ENCODE measurements at regions not wholly inside any gene's neighbourhood (a gene's known extent, or its start where the extent isn't known, plus 50 kb on each side); places are given as distances from the start of the nearest gene placed in this dataset.

- no peaks in the 10 kb centered on the region for H3K27me3 ChIP-seq (ENCODE audit: control insufficient read depth in 1 of 2, insufficient read depth in 2 of 2, low read length in 2 of 2)
These were observed 829.3 kb upstream of the IGFBP3 start for GRCh38 chr7:46750321-46750865.

GRCh38 chr7:46747869-46748576 is 827.0 kb upstream of the IGFBP3 start:
- Histone ChIP-seq H3K27ac (ENCODE audit: low read length) (no peak overlapping the region), H3K36me3 (ENCODE audit: control insufficient read depth in 2 of 2, insufficient read depth in 2 of 2, low read length in 2 of 2) (no peaks in the 10 kb centered on the region), H3K27me3 (ENCODE audit: control insufficient read depth in 1 of 2, insufficient read depth in 2 of 2, low read length in 2 of 2) (no peaks in the 10 kb centered on the region), H3K9ac (ENCODE audit: low read length in 2 of 2) (no peak overlapping the region), H3K9me3 (ENCODE audit: control insufficient read depth in 2 of 2, low read length in 2 of 2) (no peaks in the 10 kb centered on the region), H3K4me1 (ENCODE audit: control insufficient read depth, insufficient read depth, low read length) (peaks cover 8% of the 10 kb centered on the region), H3K4me3 (ENCODE audit: low read length in 2 of 2) (no peak overlapping the region)

More at GRCh38 chr7:46750321-46750865, 829.3 kb upstream of the IGFBP3 start:
- peaks cover 16% of the 10 kb centered on the region for H3K4me1 ChIP-seq (ENCODE audit: control insufficient read depth, insufficient read depth, low read length)
- no peaks in the 10 kb centered on the region for H3K36me3 ChIP-seq (ENCODE audit: control insufficient read depth in 2 of 2, insufficient read depth in 2 of 2, low read length in 2 of 2)
- H3K4me3 ChIP-seq (ENCODE audit: low read length in 2 of 2), result no peak overlapping the region
- H3K9ac ChIP-seq (ENCODE audit: low read length in 2 of 2), result no peak overlapping the region
- H3K9me3 ChIP-seq (ENCODE audit: control insufficient read depth in 2 of 2, low read length in 2 of 2), result no peaks in the 10 kb centered on the region
- no peak overlapping the region for H3K27ac ChIP-seq (ENCODE audit: low read length)

GRCh38 chr7:46746695-46747687 is 825.9 kb upstream of the IGFBP3 start:
- no peaks in the 10 kb centered on the region for H3K9me3 ChIP-seq (ENCODE audit: control insufficient read depth in 2 of 2, low read length in 2 of 2)
- H3K36me3 ChIP-seq (ENCODE audit: control insufficient read depth in 2 of 2, insufficient read depth in 2 of 2, low read length in 2 of 2), result no peaks in the 10 kb centered on the region
- no peak overlapping the region for H3K9ac ChIP-seq (ENCODE audit: low read length in 2 of 2)
- H3K4me1 ChIP-seq (ENCODE audit: control insufficient read depth, insufficient read depth, low read length), result peaks cover 5% of the 10 kb centered on the region
- no peak overlapping the region for H3K4me3 ChIP-seq (ENCODE audit: low read length in 2 of 2)
- no peaks in the 10 kb centered on the region for H3K27me3 ChIP-seq (ENCODE audit: control insufficient read depth in 1 of 2, insufficient read depth in 2 of 2, low read length in 2 of 2)
- H3K27ac ChIP-seq (ENCODE audit: low read length), result no peak overlapping the region

GRCh38 chr7:46745707-46746090 is 824.6 kb upstream of the IGFBP3 start:
- Histone ChIP-seq H3K27me3 (ENCODE audit: control insufficient read depth in 1 of 2, insufficient read depth in 2 of 2, low read length in 2 of 2) (no peaks in the 10 kb centered on the region), H3K9me3 (ENCODE audit: control insufficient read depth in 2 of 2, low read length in 2 of 2) (no peaks in the 10 kb centered on the region), H3K4me1 (ENCODE audit: control insufficient read depth, insufficient read depth, low read length) (peaks cover 5% of the 10 kb centered on the region), H3K4me3 (ENCODE audit: low read length in 2 of 2) (no peak overlapping the region), H3K27ac (ENCODE audit: low read length) (no peak overlapping the region), H3K9ac (ENCODE audit: low read length in 2 of 2) (no peak overlapping the region), H3K36me3 (ENCODE audit: control insufficient read depth in 2 of 2, insufficient read depth in 2 of 2, low read length in 2 of 2) (no peaks in the 10 kb centered on the region)

GRCh38 chr7:46744957-46745706 is 824.1 kb upstream of the IGFBP3 start:
- Histone ChIP-seq H3K9me3 (ENCODE audit: control insufficient read depth in 2 of 2, low read length in 2 of 2) (no peaks in the 10 kb centered on the region), H3K36me3 (ENCODE audit: control insufficient read depth in 2 of 2, insufficient read depth in 2 of 2, low read length in 2 of 2) (no peaks in the 10 kb centered on the region), H3K9ac (ENCODE audit: low read length in 2 of 2) (no peak overlapping the region), H3K27me3 (ENCODE audit: control insufficient read depth in 1 of 2, insufficient read depth in 2 of 2, low read length in 2 of 2) (no peaks in the 10 kb centered on the region), H3K27ac (ENCODE audit: low read length) (no peak overlapping the region), H3K4me1 (ENCODE audit: control insufficient read depth, insufficient read depth, low read length) (peaks cover 1% of the 10 kb centered on the region), H3K4me3 (ENCODE audit: low read length in 2 of 2) (no peak overlapping the region)

- Histone ChIP-seq H3K27me3 (ENCODE audit: control insufficient read depth in 1 of 2, insufficient read depth in 2 of 2, low read length in 2 of 2) (no peaks in the 10 kb centered on the region), H3K4me3 (ENCODE audit: low read length in 2 of 2) (no peak overlapping the region), H3K36me3 (ENCODE audit: control insufficient read depth in 2 of 2, insufficient read depth in 2 of 2, low read length in 2 of 2) (no peaks in the 10 kb centered on the region), H3K27ac (ENCODE audit: low read length) (no peak overlapping the region), H3K9me3 (ENCODE audit: control insufficient read depth in 2 of 2, low read length in 2 of 2) (no peaks in the 10 kb centered on the region), H3K9ac (ENCODE audit: low read length in 2 of 2) (no peak overlapping the region), H3K4me1 (ENCODE audit: control insufficient read depth, insufficient read depth, low read length) (no peaks in the 10 kb centered on the region)
These were observed 821.5 kb upstream of the IGFBP3 start for GRCh38 chr7:46742601-46743000.

- H3K27ac ChIP-seq (ENCODE audit: low read length), result no peak overlapping the region
- H3K9me3 ChIP-seq (ENCODE audit: control insufficient read depth in 2 of 2, low read length in 2 of 2), result no peaks in the 10 kb centered on the region
- H3K9ac ChIP-seq (ENCODE audit: low read length in 2 of 2), result no peak overlapping the region
- no peak overlapping the region for H3K4me3 ChIP-seq (ENCODE audit: low read length in 2 of 2)
- no peaks in the 10 kb centered on the region for H3K36me3 ChIP-seq (ENCODE audit: control insufficient read depth in 2 of 2, insufficient read depth in 2 of 2, low read length in 2 of 2)
- H3K27me3 ChIP-seq (ENCODE audit: control insufficient read depth in 1 of 2, insufficient read depth in 2 of 2, low read length in 2 of 2), result no peaks in the 10 kb centered on the region
- no peaks in the 10 kb centered on the region for H3K4me1 ChIP-seq (ENCODE audit: control insufficient read depth, insufficient read depth, low read length)
These were observed 821.0 kb upstream of the IGFBP3 start for GRCh38 chr7:46741938-46742540.

- Histone ChIP-seq H3K9ac (ENCODE audit: low read length in 2 of 2) (no peak overlapping the region), H3K36me3 (ENCODE audit: control insufficient read depth in 2 of 2, insufficient read depth in 2 of 2, low read length in 2 of 2) (no peaks in the 10 kb centered on the region)
These were observed 820.1 kb upstream of the IGFBP3 start for GRCh38 chr7:46741181-46741580.

GRCh38 chr7:46739518-46740234 is 818.6 kb upstream of the IGFBP3 start:
- no peak overlapping the region for H3K27ac ChIP-seq (ENCODE audit: low read length)
- no peaks in the 10 kb centered on the region for H3K9me3 ChIP-seq (ENCODE audit: control insufficient read depth in 2 of 2, low read length in 2 of 2)
- no peaks in the 10 kb centered on the region for H3K27me3 ChIP-seq (ENCODE audit: control insufficient read depth in 1 of 2, insufficient read depth in 2 of 2, low read length in 2 of 2)
- no peaks in the 10 kb centered on the region for H3K36me3 ChIP-seq (ENCODE audit: control insufficient read depth in 2 of 2, insufficient read depth in 2 of 2, low read length in 2 of 2)
- H3K9ac ChIP-seq (ENCODE audit: low read length in 2 of 2), result no peak overlapping the region
- no peaks in the 10 kb centered on the region for H3K4me1 ChIP-seq (ENCODE audit: control insufficient read depth, insufficient read depth, low read length)
- H3K4me3 ChIP-seq (ENCODE audit: low read length in 2 of 2), result no peak overlapping the region

More at GRCh38 chr7:46741181-46741580, 820.1 kb upstream of the IGFBP3 start:
- Histone ChIP-seq H3K27ac (ENCODE audit: low read length) (no peak overlapping the region), H3K4me1 (ENCODE audit: control insufficient read depth, insufficient read depth, low read length) (no peaks in the 10 kb centered on the region), H3K9me3 (ENCODE audit: control insufficient read depth in 2 of 2, low read length in 2 of 2) (no peaks in the 10 kb centered on the region), H3K4me3 (ENCODE audit: low read length in 2 of 2) (no peak overlapping the region), H3K27me3 (ENCODE audit: control insufficient read depth in 1 of 2, insufficient read depth in 2 of 2, low read length in 2 of 2) (no peaks in the 10 kb centered on the region)
